DOHH2 (cell line): ENCODE measurements at regions not wholly inside any gene's neighbourhood (a gene's known extent, or its start where the extent isn't known, plus 50 kb on each side); places are given as distances from the start of the nearest gene placed in this dataset.

Experiments
- CTCF ChIP-seq: fragments of 200-600 bp; sonication (generic); IDR thresholded peaks from one replicate; pipeline ENCODE4 v1.5.1; 2014; ENCODE audit warnings: antibody characterized with exemption, mild to moderate bottlenecking, low read depth, low read length; ENCODE audit not compliant: poor library complexity, severe bottlenecking
- EZH2phosphoT487 ChIP-seq: fragments of 200-600 bp; sonication (generic); IDR thresholded peaks from 2 replicates; pipeline ENCODE4 v1.6.1; 2017; ENCODE audit warnings: borderline replicate concordance, mild to moderate bottlenecking, antibody characterized with exemption, low read length, moderate library complexity, mixed read lengths

DNA sequence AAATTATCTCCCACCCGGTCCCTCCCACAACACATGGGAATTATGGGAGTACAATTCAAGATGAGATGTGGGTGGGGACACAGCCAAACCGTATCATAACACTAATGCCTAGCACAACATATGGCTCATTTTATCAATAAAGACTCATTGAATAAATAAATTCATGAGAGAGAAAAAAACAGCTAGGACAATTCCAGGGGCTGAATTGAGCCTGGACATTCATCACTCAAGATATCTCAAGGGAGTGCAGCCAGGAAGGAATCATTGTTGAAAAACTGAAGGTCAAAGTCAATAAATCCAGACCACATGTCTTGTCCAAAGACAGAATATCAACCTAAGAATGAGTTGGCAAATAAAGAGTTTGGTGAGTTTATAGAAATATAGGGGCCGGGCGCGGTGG, 644.1 kb downstream of the PLPP3 start:
- TF ChIP-seq CTCF (no peak), EZH2phosphoT487 (no peak)
